ENCODE measurements at regions not wholly inside any gene's neighbourhood (a gene's known extent, or its start where the extent isn't known, plus 50 kb on each side); places are given as distances from the start of the nearest gene placed in this dataset.

DNA sequence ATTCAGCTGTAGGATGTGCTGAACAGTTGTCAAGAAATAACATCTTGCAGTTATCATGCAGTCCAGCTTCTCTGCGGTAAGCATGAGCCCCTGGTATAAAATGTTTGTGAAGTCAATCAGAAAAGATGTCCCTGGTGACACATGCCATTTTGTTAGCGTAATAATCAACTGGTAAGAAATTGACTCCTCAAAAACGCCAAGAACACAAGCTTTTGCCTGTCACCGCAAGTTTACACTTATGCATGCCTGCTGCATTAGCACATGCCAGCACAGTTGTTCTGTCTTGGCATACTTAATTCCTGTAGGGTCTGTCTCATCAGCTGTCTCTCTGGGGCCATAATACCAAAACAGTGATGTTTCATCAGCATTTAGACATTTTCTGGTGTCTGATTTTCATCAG, 524.8 kb upstream of the DSEL start:
- TF ChIP-seq, protein P1, sequence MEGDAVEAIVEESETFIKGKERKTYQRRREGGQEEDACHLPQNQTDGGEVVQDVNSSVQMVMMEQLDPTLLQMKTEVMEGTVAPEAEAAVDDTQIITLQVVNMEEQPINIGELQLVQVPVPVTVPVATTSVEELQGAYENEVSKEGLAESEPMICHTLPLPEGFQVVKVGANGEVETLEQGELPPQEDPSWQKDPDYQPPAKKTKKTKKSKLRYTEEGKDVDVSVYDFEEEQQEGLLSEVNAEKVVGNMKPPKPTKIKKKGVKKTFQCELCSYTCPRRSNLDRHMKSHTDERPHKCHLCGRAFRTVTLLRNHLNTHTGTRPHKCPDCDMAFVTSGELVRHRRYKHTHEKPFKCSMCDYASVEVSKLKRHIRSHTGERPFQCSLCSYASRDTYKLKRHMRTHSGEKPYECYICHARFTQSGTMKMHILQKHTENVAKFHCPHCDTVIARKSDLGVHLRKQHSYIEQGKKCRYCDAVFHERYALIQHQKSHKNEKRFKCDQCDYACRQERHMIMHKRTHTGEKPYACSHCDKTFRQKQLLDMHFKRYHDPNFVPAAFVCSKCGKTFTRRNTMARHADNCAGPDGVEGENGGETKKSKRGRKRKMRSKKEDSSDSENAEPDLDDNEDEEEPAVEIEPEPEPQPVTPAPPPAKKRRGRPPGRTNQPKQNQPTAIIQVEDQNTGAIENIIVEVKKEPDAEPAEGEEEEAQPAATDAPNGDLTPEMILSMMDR (IDR thresholded peaks at IDR 0.05; ENCODE audit: control extremely low read depth in 1 of 3, insufficient read depth in 1 of 3, low read depth in 1 of 3, low read length in 3 of 3): no peak
- TF ChIP-seq, protein P2, sequence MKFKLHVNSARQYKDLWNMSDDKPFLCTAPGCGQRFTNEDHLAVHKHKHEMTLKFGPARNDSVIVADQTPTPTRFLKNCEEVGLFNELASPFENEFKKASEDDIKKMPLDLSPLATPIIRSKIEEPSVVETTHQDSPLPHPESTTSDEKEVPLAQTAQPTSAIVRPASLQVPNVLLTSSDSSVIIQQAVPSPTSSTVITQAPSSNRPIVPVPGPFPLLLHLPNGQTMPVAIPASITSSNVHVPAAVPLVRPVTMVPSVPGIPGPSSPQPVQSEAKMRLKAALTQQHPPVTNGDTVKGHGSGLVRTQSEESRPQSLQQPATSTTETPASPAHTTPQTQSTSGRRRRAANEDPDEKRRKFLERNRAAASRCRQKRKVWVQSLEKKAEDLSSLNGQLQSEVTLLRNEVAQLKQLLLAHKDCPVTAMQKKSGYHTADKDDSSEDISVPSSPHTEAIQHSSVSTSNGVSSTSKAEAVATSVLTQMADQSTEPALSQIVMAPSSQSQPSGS (IDR thresholded peaks at IDR 0.05; ENCODE audit: low read length): no peak
- TF ChIP-seq BACH1 (IDR thresholded peaks at IDR 0.05; ENCODE audit: low read length) (no peak), CREB1 (IDR thresholded peaks at IDR 0.05) (no peak), TEAD4 (IDR thresholded peaks at IDR 0.05; ENCODE audit: low read depth, low read length) (no peak), SAP30 (IDR thresholded peaks at IDR 0.05; ENCODE audit: insufficient read depth, insufficient replicate concordance, low read length) (no peak), POLR2AphosphoS5 (IDR thresholded peaks at IDR 0.05; ENCODE audit: low read depth, low read length) (no peak), TBP (IDR thresholded peaks at IDR 0.05; ENCODE audit: low read depth, low read length) (no peak), POLR2A (IDR thresholded peaks at IDR 0.05; ENCODE audit: control extremely low read depth in 1 of 2, low read depth in 2 of 2, low read length in 2 of 2) (no peak), EZH2 (IDR thresholded peaks at IDR 0.05; ENCODE audit: low read depth, low read length, severe bottlenecking) (no peak), MAFK (IDR thresholded peaks at IDR 0.05; ENCODE audit: low read depth, low read length) (no peak)
